Keratinocyte (primary cell): ENCODE measurements at regions not wholly inside any gene's neighbourhood (a gene's known extent, or its start where the extent isn't known, plus 50 kb on each side); places are given as distances from the start of the nearest gene placed in this dataset.

Experiments
- EZH2 ChIP-seq: IDR thresholded peaks from one replicate; pipeline ENCODE4 v1.6.1; 2012; ENCODE audit warnings: inconsistent platforms, mild to moderate bottlenecking, low read length, moderate library complexity
- TF ChIP-seq, protein P1 (sequence below), 3 experiments: IDR thresholded peaks in 1 of 3; conservative IDR thresholded peaks in 1 of 3; optimal IDR thresholded peaks in 1 of 3; 2 replicates in 2 of 3; 3 replicates in 1 of 3; pipeline versions ENCODE3 to v1.5.1; 2011; ENCODE audit warnings: low read length in 3 of 3, mild to moderate bottlenecking in 3 of 3, moderate library complexity in 2 of 3, control low read depth in 1 of 3, inconsistent platforms in 1 of 3; ENCODE audit not compliant: insufficient read depth in 2 of 3; ENCODE audit errors: extremely low read depth in 1 of 3

DNA sequence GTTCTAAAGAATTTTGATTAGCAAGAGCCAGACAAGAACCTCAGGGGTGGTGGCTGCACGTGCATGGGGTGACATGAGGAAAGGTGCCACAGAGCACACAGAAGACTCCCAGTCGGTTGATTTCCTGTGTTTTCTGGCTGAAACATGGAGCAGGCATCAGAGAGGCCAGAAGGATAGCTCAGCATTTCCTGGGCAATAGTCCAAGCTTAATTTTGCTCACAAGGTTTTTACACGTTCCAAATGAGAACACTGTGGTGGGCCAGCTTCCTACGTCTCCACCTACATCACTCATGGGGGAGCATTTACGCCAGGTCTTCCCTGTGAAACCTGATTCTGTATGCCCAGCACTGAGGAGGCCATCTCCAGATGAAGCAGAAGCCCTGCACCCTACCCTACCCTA is 212.5 kb upstream of the CLNK start:
- TF ChIP-seq, protein P1, sequence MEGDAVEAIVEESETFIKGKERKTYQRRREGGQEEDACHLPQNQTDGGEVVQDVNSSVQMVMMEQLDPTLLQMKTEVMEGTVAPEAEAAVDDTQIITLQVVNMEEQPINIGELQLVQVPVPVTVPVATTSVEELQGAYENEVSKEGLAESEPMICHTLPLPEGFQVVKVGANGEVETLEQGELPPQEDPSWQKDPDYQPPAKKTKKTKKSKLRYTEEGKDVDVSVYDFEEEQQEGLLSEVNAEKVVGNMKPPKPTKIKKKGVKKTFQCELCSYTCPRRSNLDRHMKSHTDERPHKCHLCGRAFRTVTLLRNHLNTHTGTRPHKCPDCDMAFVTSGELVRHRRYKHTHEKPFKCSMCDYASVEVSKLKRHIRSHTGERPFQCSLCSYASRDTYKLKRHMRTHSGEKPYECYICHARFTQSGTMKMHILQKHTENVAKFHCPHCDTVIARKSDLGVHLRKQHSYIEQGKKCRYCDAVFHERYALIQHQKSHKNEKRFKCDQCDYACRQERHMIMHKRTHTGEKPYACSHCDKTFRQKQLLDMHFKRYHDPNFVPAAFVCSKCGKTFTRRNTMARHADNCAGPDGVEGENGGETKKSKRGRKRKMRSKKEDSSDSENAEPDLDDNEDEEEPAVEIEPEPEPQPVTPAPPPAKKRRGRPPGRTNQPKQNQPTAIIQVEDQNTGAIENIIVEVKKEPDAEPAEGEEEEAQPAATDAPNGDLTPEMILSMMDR (optimal IDR thresholded peaks at IDR 0.05 in 1 of 3, IDR thresholded peaks at IDR 0.05 in 1 of 3, conservative IDR thresholded peaks at IDR 0.05 in 1 of 3; ENCODE audit: extremely low read depth in 1 of 3, insufficient read depth in 2 of 3, low read length in 3 of 3), result no peak
- TF ChIP-seq EZH2, result no peak
